ENCODE measurements at regions not wholly inside any gene's neighbourhood (a gene's known extent, or its start where the extent isn't known, plus 50 kb on each side); places are given as distances from the start of the nearest gene placed in this dataset.

- H3K4me1 Mint-ChIP-seq (ENCODE audit: low read depth, unreplicated experiment), result no peaks in the 10 kb centered on the region
- H3K4me3 Mint-ChIP-seq (ENCODE audit: unreplicated experiment), result no peak overlapping the region
- H3K9me3 ChIP-seq, result no peaks in the 10 kb centered on the region
- H3K36me3 ChIP-seq (ENCODE audit: control insufficient read depth, insufficient read depth, low read length), result no peaks in the 10 kb centered on the region
- intact Hi-C loops (cut with micrococcal nuclease; ENCODE audit: unreplicated experiment), result loop anchor here (1.0 to 5.0 kb wide), 4 partner anchors 54 to 390 kb away; partner anchors contain the start of genes DYNC1H1 and PPP2R5C
- no peak for DNase-seq
- TF ChIP-seq, protein P1, sequence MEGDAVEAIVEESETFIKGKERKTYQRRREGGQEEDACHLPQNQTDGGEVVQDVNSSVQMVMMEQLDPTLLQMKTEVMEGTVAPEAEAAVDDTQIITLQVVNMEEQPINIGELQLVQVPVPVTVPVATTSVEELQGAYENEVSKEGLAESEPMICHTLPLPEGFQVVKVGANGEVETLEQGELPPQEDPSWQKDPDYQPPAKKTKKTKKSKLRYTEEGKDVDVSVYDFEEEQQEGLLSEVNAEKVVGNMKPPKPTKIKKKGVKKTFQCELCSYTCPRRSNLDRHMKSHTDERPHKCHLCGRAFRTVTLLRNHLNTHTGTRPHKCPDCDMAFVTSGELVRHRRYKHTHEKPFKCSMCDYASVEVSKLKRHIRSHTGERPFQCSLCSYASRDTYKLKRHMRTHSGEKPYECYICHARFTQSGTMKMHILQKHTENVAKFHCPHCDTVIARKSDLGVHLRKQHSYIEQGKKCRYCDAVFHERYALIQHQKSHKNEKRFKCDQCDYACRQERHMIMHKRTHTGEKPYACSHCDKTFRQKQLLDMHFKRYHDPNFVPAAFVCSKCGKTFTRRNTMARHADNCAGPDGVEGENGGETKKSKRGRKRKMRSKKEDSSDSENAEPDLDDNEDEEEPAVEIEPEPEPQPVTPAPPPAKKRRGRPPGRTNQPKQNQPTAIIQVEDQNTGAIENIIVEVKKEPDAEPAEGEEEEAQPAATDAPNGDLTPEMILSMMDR (IDR thresholded peaks at IDR 0.05; ENCODE audit: insufficient read depth in 1 of 2, low read depth in 1 of 2, low read length in 1 of 2, severe bottlenecking in 1 of 2, unreplicated experiment in 1 of 2), result no peak
- no peaks in the 10 kb centered on the region for H3K9me3 Mint-ChIP-seq (ENCODE audit: unreplicated experiment)
- H3K27ac Mint-ChIP-seq (ENCODE audit: unreplicated experiment), result no peak overlapping the region
- no TSS peak for BruUV-seq (replicated peaks)
- ChIA-PET CTCF (interaction anchor here (0.6 to 1.2 kb wide), 10 partner anchors 10 to 391 kb away, joined by 3 to 17 read pairs (median 3); no protein-coding TSS in a partner anchor), POLR2A (interaction anchor here (0.5 to 0.7 kb wide), 2 partner anchors 103 to 1416 kb away, joined by 3 to 8 read pairs; no protein-coding TSS in a partner anchor)
- peaks cover 6% of the 10 kb centered on the region for H3K36me3 Mint-ChIP-seq (ENCODE audit: insufficient read depth, unreplicated experiment)
- H3K4me3 ChIP-seq (ENCODE audit: low read depth, low read length), result no peak overlapping the region
- H3K27me3 Mint-ChIP-seq (ENCODE audit: insufficient read depth, unreplicated experiment), result peaks cover 4% of the 10 kb centered on the region
- H3K27me3 ChIP-seq (replicated peaks; ENCODE audit: control insufficient read depth, insufficient read depth, low read length), result no peaks in the 10 kb centered on the region
- H3K4me1 ChIP-seq, result 0 out of 2 replicates have a peak, but pooled peaks cover 4% of the 10 kb centered on the region
These were observed 54.9 kb upstream of the PPP2R5C start for GRCh38 chr14:101706509-101707067.

DNA sequence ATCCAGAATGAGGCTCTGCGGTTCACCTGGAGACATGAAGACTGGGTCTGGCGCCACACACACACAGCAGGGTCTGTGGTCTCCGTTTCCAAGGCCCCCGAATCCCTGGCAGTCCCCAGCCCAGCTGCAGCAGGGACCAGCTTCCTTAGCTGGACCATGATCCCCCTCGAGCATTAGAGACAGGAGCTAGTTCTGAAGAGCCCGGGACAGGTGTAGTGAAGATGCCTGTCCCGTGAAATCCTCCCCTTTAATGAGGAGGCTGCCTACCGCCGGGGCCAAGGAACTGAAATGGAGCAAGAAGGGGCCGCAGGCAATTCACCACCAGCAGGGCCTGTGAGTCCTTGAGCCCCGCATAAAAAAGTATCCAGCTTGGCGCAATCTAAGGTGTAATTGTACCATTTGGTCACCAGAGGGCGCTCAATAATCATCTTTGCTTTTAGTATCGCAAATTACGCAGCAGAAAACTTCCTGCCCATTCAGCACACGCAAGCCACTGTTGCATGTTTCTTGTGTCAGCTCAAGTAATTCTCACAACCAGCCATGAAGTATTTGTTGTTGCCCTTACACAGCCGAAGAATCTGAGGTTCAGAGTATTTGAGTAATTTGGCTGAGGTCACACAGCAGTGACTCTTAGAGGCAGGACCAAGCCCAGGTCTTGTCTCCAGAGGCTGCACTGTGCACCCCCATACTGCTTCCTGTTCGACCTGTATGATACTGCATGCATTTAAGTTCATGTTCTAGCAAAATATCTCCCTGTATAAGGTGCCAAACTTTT, 54.3 kb upstream of the PPP2R5C start:
- Mint-ChIP-seq H3K36me3 (ENCODE audit: insufficient read depth, unreplicated experiment) (peaks cover 6% of the 10 kb centered on the region), H3K27ac (ENCODE audit: unreplicated experiment) (no peak overlapping the region), H3K4me1 (ENCODE audit: low read depth, unreplicated experiment) (no peaks in the 10 kb centered on the region), H3K4me3 (ENCODE audit: unreplicated experiment) (no peak overlapping the region), H3K27me3 (ENCODE audit: insufficient read depth, unreplicated experiment) (peaks cover 4% of the 10 kb centered on the region), H3K9me3 (ENCODE audit: unreplicated experiment) (no peaks in the 10 kb centered on the region)
- Histone ChIP-seq H3K27me3 (replicated peaks; ENCODE audit: control insufficient read depth, insufficient read depth, low read length) (no peaks in the 10 kb centered on the region), H3K4me3 (ENCODE audit: low read depth, low read length) (no peak overlapping the region), H3K9me3 (no peaks in the 10 kb centered on the region), H3K36me3 (ENCODE audit: control insufficient read depth, insufficient read depth, low read length) (no peaks in the 10 kb centered on the region), H3K4me1 (0 out of 2 replicates have a peak, but pooled peaks cover 4% of the 10 kb centered on the region)
- ChIA-PET POLR2A (interaction anchor here (0.5 kb wide), 1 partner anchor 102 kb away, joined by 8 read pairs; no protein-coding TSS in a partner anchor), CTCF (interaction anchor here (0.6 to 1.2 kb wide), 9 partner anchors 9 to 390 kb away, joined by 3 to 17 read pairs (median 3); no protein-coding TSS in a partner anchor)
- BruUV-seq (replicated peaks), result no TSS peak
- peak; percentile 50 to 72 for DNase-seq
- intact Hi-C loops (cut with micrococcal nuclease; ENCODE audit: unreplicated experiment), result loop anchor here (1.0 to 5.0 kb wide), 4 partner anchors 54 to 389 kb away; partner anchors contain the start of genes DYNC1H1 and PPP2R5C
- TF ChIP-seq, protein P1 (IDR thresholded peaks at IDR 0.05; ENCODE audit: insufficient read depth in 1 of 2, low read depth in 1 of 2, low read length in 1 of 2, severe bottlenecking in 1 of 2, unreplicated experiment in 1 of 2), result peak; percentile 60 to 82

GRCh38 chr14:101707863-101708620, 53.5 kb upstream of the PPP2R5C start:
- BruUV-seq (replicated peaks), result no TSS peak
- CTCF ChIA-PET, result interaction anchor here (1.0 to 1.2 kb wide), 4 partner anchors 8 to 389 kb away, joined by 3 to 17 read pairs (median 3); no protein-coding TSS in a partner anchor
- 0 out of 2 replicates have a peak, but pooled peaks cover 4% of the 10 kb centered on the region for H3K4me1 ChIP-seq
- Mint-ChIP-seq H3K36me3 (ENCODE audit: insufficient read depth, unreplicated experiment) (peaks cover 6% of the 10 kb centered on the region), H3K27ac (ENCODE audit: unreplicated experiment) (no peak overlapping the region), H3K4me1 (ENCODE audit: low read depth, unreplicated experiment) (no peaks in the 10 kb centered on the region), H3K9me3 (ENCODE audit: unreplicated experiment) (no peaks in the 10 kb centered on the region), H3K27me3 (ENCODE audit: insufficient read depth, unreplicated experiment) (no peaks in the 10 kb centered on the region), H3K4me3 (ENCODE audit: unreplicated experiment) (no peak overlapping the region)
- DNase-seq, result no peak
- intact Hi-C loops (cut with micrococcal nuclease; ENCODE audit: unreplicated experiment), result loop anchor here (1.0 to 5.0 kb wide), 4 partner anchors 53 to 388 kb away; partner anchors contain the start of genes DYNC1H1 and PPP2R5C
- no peaks in the 10 kb centered on the region for H3K9me3 ChIP-seq
- H3K27me3 ChIP-seq (replicated peaks; ENCODE audit: control insufficient read depth, insufficient read depth, low read length), result no peaks in the 10 kb centered on the region
- POLR2A ChIA-PET, result no interaction called here
- TF ChIP-seq, protein P1 (IDR thresholded peaks at IDR 0.05; ENCODE audit: insufficient read depth in 1 of 2, low read depth in 1 of 2, low read length in 1 of 2, severe bottlenecking in 1 of 2, unreplicated experiment in 1 of 2), result no peak
- no peaks in the 10 kb centered on the region for H3K36me3 ChIP-seq (ENCODE audit: control insufficient read depth, insufficient read depth, low read length)
- no peak overlapping the region for H3K4me3 ChIP-seq (ENCODE audit: low read depth, low read length)

Measured in Caco-2 (cell line).